HepG2 (cell line): ENCODE measurements at regions not wholly inside any gene's neighbourhood (a gene's known extent, or its start where the extent isn't known, plus 50 kb on each side); places are given as distances from the start of the nearest gene placed in this dataset.

Experiments
- ASH2L ChIP-seq: fragments of 300-600, 200-600 bp; sonication (generic); IDR thresholded peaks from 2 replicates; pipeline ENCODE4 v1.7.0; 2017; ENCODE audit warnings: low read depth, mild to moderate bottlenecking, moderate library complexity, mixed read lengths, low read length; ENCODE audit not compliant: insufficient read length
- ATF7 ChIP-seq, 2 experiments: fragments of 450-650 bp in 1 of 2; sonication (generic) in 1 of 2; formaldehyde crosslinking in 1 of 2; IDR thresholded peaks; 2 replicates each; pipeline versions ENCODE4 v1.4.0 to v1.6.1; 2016 to 2020; ENCODE audit warnings: antibody characterized with exemption in 1 of 2, mild to moderate bottlenecking in 1 of 2, missing genetic modification reagents in 1 of 2
- MEIS2 ChIP-seq: sonication (generic); formaldehyde crosslinking; IDR thresholded peaks from 2 replicates; pipeline ENCODE4 v1.9.0; 2021; ENCODE audit warnings: mild to moderate bottlenecking, missing genetic modification reagents
- MTF1 ChIP-seq: sonication (generic); formaldehyde crosslinking; IDR thresholded peaks from 2 replicates; pipeline ENCODE4 v1.5.0; 2020; ENCODE audit warnings: missing genetic modification reagents
- SMAD1 ChIP-seq: sonication (generic); formaldehyde crosslinking; IDR thresholded peaks from 2 replicates; pipeline ENCODE4 v1.4.0; 2020; ENCODE audit warnings: missing genetic modification reagents, low read depth, mild to moderate bottlenecking, borderline replicate concordance
- TARDBP ChIP-seq: sonication (generic); formaldehyde crosslinking; IDR thresholded peaks from 2 replicates; pipeline ENCODE4 v1.8.0; 2022; ENCODE audit warnings: mild to moderate bottlenecking, missing genetic modification reagents
- TF ChIP-seq, protein P1 (sequence below): sonication (generic); formaldehyde crosslinking; IDR thresholded peaks from 2 replicates; pipeline ENCODE4 v1.4.0; 2020; ENCODE audit warnings: mild to moderate bottlenecking, missing genetic modification reagents
- TF ChIP-seq, protein P2 (sequence below): sonication (generic); formaldehyde crosslinking; IDR thresholded peaks from 2 replicates; pipeline ENCODE4 v1.4.0; 2020; ENCODE audit warnings: mild to moderate bottlenecking, missing genetic modification reagents

DNA sequence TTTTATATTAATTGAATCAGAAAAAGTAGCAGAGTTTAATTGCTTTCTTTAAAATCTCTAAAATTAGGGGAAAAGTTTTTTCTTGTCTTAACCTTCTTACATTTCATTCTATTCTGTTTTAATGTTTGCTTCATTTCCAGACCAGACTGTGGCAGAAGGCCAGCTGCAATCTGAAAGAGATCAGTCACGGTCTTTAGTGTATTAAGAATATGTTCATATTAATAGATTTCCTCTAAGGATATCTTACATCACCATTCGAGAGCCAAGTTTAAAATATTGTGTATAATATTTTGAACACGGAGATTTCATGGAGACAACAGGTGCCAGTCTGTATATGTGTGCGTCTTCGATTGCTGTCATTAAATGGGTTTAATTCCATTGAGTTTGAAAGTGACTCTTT lies 230.9 kb upstream of the ZSWIM2 start (continued):
- TF ChIP-seq, protein P1, sequence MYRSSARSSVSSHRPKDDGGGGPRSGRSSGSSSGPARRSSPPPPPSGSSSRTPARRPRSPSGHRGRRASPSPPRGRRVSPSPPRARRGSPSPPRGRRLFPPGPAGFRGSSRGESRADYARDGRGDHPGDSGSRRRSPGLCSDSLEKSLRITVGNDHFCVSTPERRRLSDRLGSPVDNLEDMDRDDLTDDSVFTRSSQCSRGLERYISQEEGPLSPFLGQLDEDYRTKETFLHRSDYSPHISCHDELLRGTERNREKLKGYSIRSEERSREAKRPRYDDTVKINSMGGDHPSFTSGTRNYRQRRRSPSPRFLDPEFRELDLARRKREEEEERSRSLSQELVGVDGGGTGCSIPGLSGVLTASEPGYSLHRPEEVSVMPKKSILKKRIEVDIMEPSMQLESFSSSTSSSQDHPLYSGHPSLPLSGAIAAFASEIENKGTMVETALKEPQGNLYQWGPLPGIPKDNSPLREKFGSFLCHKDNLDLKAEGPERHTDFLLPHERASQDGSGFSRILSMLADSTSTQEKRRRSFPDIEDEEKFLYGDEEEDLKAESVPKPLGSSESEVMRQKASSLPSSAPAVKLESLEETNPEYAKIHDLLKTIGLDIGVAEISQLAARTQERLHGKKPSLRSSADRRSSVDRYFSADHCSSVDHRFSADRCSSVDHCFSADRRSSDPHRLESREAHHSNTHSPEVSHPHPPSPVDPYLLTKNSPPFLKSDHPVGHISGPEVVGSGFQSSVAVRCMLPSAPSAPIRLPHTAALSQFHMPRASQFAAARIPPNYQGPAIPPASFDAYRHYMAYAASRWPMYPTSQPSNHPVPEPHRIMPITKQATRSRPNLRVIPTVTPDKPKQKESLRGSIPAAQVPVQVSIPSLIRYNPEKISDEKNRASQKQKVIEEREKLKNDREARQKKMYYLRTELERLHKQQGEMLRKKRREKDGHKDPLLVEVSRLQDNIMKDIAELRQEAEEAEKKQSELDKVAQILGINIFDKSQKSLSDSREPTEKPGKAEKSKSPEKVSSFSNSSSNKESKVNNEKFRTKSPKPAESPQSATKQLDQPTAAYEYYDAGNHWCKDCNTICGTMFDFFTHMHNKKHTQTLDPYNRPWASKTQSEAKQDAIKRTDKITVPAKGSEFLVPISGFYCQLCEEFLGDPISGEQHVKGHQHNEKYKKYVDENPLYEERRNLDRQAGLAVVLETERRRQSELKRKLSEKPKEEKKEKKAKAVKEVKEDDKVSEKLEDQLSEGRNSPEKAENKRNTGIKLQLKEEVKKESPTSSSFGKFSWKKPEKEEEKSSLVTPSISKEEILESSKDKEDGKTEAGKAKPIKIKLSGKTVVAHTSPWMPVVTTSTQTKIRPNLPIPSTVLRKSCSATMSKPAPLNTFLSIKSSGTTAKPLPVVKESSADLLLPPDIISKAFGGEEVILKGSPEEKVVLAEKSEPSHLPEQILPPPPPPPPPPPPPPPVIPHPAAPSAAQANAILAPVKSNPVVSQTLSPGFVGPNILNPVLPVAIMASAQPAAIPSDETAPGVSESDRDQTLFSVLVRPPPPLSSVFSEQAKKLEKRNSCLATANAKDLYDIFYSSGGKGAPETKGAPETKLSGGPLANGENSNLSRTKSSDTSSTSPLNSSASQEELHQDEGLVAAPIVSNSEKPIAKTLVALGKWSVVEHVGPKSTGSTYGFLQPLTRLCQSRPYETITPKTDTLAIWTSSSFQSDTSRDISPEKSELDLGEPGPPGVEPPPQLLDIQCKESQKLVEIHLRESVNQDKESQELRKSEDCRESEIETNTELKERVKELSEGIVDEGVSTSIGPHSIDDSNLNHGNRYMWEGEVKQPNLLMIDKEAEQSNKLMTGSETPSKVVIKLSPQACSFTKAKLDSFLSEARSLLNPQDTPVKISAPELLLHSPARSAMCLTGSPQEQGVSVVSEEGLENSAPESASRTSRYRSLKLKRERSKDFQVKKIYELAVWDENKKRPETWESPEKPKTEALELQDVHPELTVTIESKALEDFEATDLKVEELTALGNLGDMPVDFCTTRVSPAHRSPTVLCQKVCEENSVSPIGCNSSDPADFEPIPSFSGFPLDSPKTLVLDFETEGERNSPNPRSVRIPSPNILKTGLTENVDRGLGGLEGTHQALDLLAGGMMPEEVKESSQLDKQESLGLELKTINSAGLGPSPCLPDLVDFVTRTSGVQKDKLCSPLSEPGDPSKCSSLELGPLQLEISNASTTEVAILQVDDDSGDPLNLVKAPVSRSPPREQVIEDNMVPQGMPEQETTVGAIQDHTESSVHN (CRISPR knock-in tag) = no peak
- TF ChIP-seq ASH2L = no peak
- TF ChIP-seq SMAD1 (CRISPR knock-in tag) = no peak
- TF ChIP-seq MTF1 = no peak
- TF ChIP-seq TARDBP (CRISPR knock-in tag) = no peak
- TF ChIP-seq MEIS2 = no peak
- TF ChIP-seq ATF7 (IDR thresholded peaks at IDR 0.05) = no peak
- TF ChIP-seq ATF7 (CRISPR knock-in tag; IDR thresholded peaks at IDR 0.05) = no peak
- TF ChIP-seq, protein P2, sequence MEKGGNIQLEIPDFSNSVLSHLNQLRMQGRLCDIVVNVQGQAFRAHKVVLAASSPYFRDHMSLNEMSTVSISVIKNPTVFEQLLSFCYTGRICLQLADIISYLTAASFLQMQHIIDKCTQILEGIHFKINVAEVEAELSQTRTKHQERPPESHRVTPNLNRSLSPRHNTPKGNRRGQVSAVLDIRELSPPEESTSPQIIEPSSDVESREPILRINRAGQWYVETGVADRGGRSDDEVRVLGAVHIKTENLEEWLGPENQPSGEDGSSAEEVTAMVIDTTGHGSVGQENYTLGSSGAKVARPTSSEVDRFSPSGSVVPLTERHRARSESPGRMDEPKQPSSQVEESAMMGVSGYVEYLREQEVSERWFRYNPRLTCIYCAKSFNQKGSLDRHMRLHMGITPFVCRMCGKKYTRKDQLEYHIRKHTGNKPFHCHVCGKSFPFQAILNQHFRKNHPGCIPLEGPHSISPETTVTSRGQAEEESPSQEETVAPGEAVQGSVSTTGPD (CRISPR knock-in tag) = no peak
